ENCODE measurements at regions not wholly inside any gene's neighbourhood (a gene's known extent, or its start where the extent isn't known, plus 50 kb on each side); places are given as distances from the start of the nearest gene placed in this dataset.

- no peak for DNase-seq (ENCODE audit: extremely low read depth, insufficient read length)
- Histone ChIP-seq H3K4me3 (replicated peaks; ENCODE audit: low read depth, low read length) (no peak overlapping the region), H3K36me3 (ENCODE audit: control insufficient read depth, insufficient read depth, low read length) (no peaks in the 10 kb centered on the region), H3K27me3 (replicated peaks; ENCODE audit: control insufficient read depth, insufficient read depth, low read length) (no peaks in the 10 kb centered on the region; the same call in 1 of the 2 replicates)
- TF ChIP-seq, protein P1, sequence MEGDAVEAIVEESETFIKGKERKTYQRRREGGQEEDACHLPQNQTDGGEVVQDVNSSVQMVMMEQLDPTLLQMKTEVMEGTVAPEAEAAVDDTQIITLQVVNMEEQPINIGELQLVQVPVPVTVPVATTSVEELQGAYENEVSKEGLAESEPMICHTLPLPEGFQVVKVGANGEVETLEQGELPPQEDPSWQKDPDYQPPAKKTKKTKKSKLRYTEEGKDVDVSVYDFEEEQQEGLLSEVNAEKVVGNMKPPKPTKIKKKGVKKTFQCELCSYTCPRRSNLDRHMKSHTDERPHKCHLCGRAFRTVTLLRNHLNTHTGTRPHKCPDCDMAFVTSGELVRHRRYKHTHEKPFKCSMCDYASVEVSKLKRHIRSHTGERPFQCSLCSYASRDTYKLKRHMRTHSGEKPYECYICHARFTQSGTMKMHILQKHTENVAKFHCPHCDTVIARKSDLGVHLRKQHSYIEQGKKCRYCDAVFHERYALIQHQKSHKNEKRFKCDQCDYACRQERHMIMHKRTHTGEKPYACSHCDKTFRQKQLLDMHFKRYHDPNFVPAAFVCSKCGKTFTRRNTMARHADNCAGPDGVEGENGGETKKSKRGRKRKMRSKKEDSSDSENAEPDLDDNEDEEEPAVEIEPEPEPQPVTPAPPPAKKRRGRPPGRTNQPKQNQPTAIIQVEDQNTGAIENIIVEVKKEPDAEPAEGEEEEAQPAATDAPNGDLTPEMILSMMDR (IDR thresholded peaks at IDR 0.05; ENCODE audit: insufficient read depth, low read length, poor library complexity, severe bottlenecking): no peak
These were observed 1379.9 kb downstream of the TBC1D22A start for GRCh38 chr22:48142388-48142787.

- DNase-seq (ENCODE audit: extremely low read depth, insufficient read length): no peak
- no peaks in the 10 kb centered on the region; the same call in 1 of the 2 replicates for H3K27me3 ChIP-seq (replicated peaks; ENCODE audit: control insufficient read depth, insufficient read depth, low read length)
- no peaks in the 10 kb centered on the region for H3K36me3 ChIP-seq (ENCODE audit: control insufficient read depth, insufficient read depth, low read length)
- H3K4me3 ChIP-seq (replicated peaks; ENCODE audit: low read depth, low read length): no peak overlapping the region
- TF ChIP-seq, protein P1 (IDR thresholded peaks at IDR 0.05; ENCODE audit: insufficient read depth, low read length, poor library complexity, severe bottlenecking): no peak
These were observed 1378.9 kb downstream of the TBC1D22A start for GRCh38 chr22:48141301-48141700.

- Histone ChIP-seq H3K36me3 (ENCODE audit: control insufficient read depth, insufficient read depth, low read length) (no peaks in the 10 kb centered on the region), H3K4me3 (replicated peaks; ENCODE audit: low read depth, low read length) (no peak overlapping the region), H3K27me3 (replicated peaks; ENCODE audit: control insufficient read depth, insufficient read depth, low read length) (no peaks in the 10 kb centered on the region)
- TF ChIP-seq, protein P1 (IDR thresholded peaks at IDR 0.05; ENCODE audit: insufficient read depth, low read length, poor library complexity, severe bottlenecking): no peak
- no peak for DNase-seq (ENCODE audit: extremely low read depth, insufficient read length)
These were observed 1377.9 kb downstream of the TBC1D22A start for GRCh38 chr22:48140261-48140813.

GRCh38 chr22:48139776-48140175 lies 1377.3 kb downstream of the TBC1D22A start:
- H3K36me3 ChIP-seq (ENCODE audit: control insufficient read depth, insufficient read depth, low read length): no peaks in the 10 kb centered on the region
- no peaks in the 10 kb centered on the region for H3K27me3 ChIP-seq (replicated peaks; ENCODE audit: control insufficient read depth, insufficient read depth, low read length)
- H3K4me3 ChIP-seq (replicated peaks; ENCODE audit: low read depth, low read length): no peak overlapping the region
- DNase-seq (ENCODE audit: extremely low read depth, insufficient read length): no peak
- TF ChIP-seq, protein P1 (IDR thresholded peaks at IDR 0.05; ENCODE audit: insufficient read depth, low read length, poor library complexity, severe bottlenecking): no peak

- H3K36me3 ChIP-seq (ENCODE audit: control insufficient read depth, insufficient read depth, low read length): no peaks in the 10 kb centered on the region
- TF ChIP-seq, protein P1 (IDR thresholded peaks at IDR 0.05; ENCODE audit: insufficient read depth, low read length, poor library complexity, severe bottlenecking): no peak
- H3K4me3 ChIP-seq (replicated peaks; ENCODE audit: low read depth, low read length): no peak overlapping the region
- DNase-seq (ENCODE audit: extremely low read depth, insufficient read length): no peak
- H3K27me3 ChIP-seq (replicated peaks; ENCODE audit: control insufficient read depth, insufficient read depth, low read length): no peaks in the 10 kb centered on the region
These were observed 1376.4 kb downstream of the TBC1D22A start for GRCh38 chr22:48138855-48139254.

DNA sequence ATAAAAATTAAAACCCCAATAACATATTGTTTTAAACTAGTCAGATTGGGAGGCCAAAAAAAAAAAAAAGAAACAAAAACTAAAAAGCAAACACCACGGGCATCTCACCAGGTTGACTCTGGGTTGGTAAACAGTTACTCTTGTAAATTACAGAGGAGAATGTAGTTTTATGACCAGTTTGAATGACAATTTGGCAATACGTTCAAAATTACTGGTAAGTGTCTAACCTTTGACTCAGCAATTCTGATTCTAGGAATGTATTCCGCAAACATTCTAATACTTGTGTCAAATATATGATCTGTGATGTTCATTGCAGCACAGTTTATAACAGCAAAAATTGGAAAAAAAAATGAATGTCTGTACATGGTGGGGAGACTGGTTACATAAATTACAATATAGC lies 1376.0 kb downstream of the TBC1D22A start:
- Histone ChIP-seq H3K36me3 (ENCODE audit: control insufficient read depth, insufficient read depth, low read length) (no peaks in the 10 kb centered on the region), H3K27me3 (replicated peaks; ENCODE audit: control insufficient read depth, insufficient read depth, low read length) (no peaks in the 10 kb centered on the region), H3K4me3 (replicated peaks; ENCODE audit: low read depth, low read length) (no peak overlapping the region)
- DNase-seq (ENCODE audit: extremely low read depth, insufficient read length): no peak
- TF ChIP-seq, protein P1 (IDR thresholded peaks at IDR 0.05; ENCODE audit: insufficient read depth, low read length, poor library complexity, severe bottlenecking): no peak
